IMR-90 (cell line): ENCODE measurements at regions not wholly inside any gene's neighbourhood (a gene's known extent, or its start where the extent isn't known, plus 50 kb on each side); places are given as distances from the start of the nearest gene placed in this dataset.

Source experiments
- ATAC-seq: fragments of 200-7000 bp; cut with Tn5 transposase; 2 replicates; pipeline ENCODE4 v1.9.1; 2020; ENCODE audit warnings: low read depth, mild to moderate bottlenecking, moderate library complexity
- BruUV-seq: library from RNA; stranded (reverse); fragments of 400-500 nt; replicated peaks from 2 replicates; lab custom pipeline; 2021; lab: Mats Ljungman, UMichigan
- CTCF ChIA-PET: fragments of 300-600 bp; formaldehyde crosslinking; extraction: SDS; loops from one replicate; lab custom pipeline; 2021; ENCODE audit warnings: antibody characterized with exemption; lab: Yijun Ruan, JAX
- POLR2A ChIA-PET: fragments of 300-600 bp; sonication (Branson Sonifier 250); formaldehyde crosslinking; loops from one replicate; lab custom pipeline; 2022; ENCODE audit warnings: antibody characterized with exemption; ENCODE audit not compliant: unreplicated experiment; lab: Charles Lee
- DNase-seq: peaks from one replicate; pipeline ENCODE4 v3.0.0; 2013
- H2AFZ ChIP-seq: replicated peaks from 2 replicates; pipeline ENCODE3; 2013; ENCODE audit warnings: low read length, mild to moderate bottlenecking; ENCODE audit not compliant: poor library complexity
- H2AK5ac ChIP-seq: 2 replicates; pipeline ENCODE4 v1.6.1; 2013; ENCODE audit warnings: low read depth, low read length, inconsistent platforms
- H2AK9ac ChIP-seq: replicated peaks from 2 replicates; pipeline ENCODE3; 2013; ENCODE audit warnings: mild to moderate bottlenecking, low read depth, low read length, moderate library complexity; ENCODE audit not compliant: poor library complexity
- H2BK120ac ChIP-seq: 2 replicates; pipeline ENCODE4 v1.6.1; 2013; ENCODE audit warnings: low read depth, low read length, inconsistent platforms
- H2BK15ac ChIP-seq: 3 replicates; pipeline ENCODE4 v1.6.1; 2013; ENCODE audit warnings: low read depth, low read length, inconsistent platforms
- H2BK20ac ChIP-seq: 2 replicates; pipeline ENCODE4 v1.6.1; 2013; ENCODE audit warnings: low read depth, mild to moderate bottlenecking, inconsistent platforms, low read length, moderate library complexity
- H2BK5ac ChIP-seq: 2 replicates; pipeline ENCODE4 v1.6.1; 2013; ENCODE audit warnings: mild to moderate bottlenecking, low read depth, low read length, inconsistent platforms; ENCODE audit not compliant: poor library complexity, severe bottlenecking
- H3K14ac ChIP-seq: replicated peaks from 2 replicates; pipeline ENCODE4 v1.6.1; 2013; ENCODE audit warnings: low read depth, low read length, inconsistent platforms
- H3K18ac ChIP-seq: 2 replicates; pipeline ENCODE4 v1.6.1; 2013; ENCODE audit warnings: low read depth, low read length, control low read depth
- H3K23ac ChIP-seq: 2 replicates; pipeline ENCODE4 v1.6.1; 2013; ENCODE audit warnings: low read depth, low read length, inconsistent platforms
- H3K27ac ChIP-seq: 2 replicates; pipeline ENCODE4 v1.5.1; 2013; ENCODE audit warnings: mild to moderate bottlenecking, control low read depth, low read length; ENCODE audit not compliant: insufficient read depth
- H3K27me3 ChIP-seq: 2 replicates; pipeline ENCODE4 v1.6.1; 2013; ENCODE audit warnings: low read length; ENCODE audit not compliant: control insufficient read depth, insufficient read depth
- H3K36me3 ChIP-seq: 2 replicates; pipeline ENCODE4 v1.6.1; 2013; ENCODE audit warnings: low read length, mixed read lengths; ENCODE audit not compliant: control insufficient read depth, insufficient read depth
- H3K4ac ChIP-seq: 2 replicates; pipeline ENCODE4 v1.6.1; 2013; ENCODE audit warnings: low read depth, low read length, inconsistent platforms
- H3K4me1 ChIP-seq: 2 replicates; pipeline ENCODE4 v1.6.1; 2013; ENCODE audit warnings: low read length, mixed read lengths; ENCODE audit not compliant: control insufficient read depth, insufficient read depth
- H3K4me2 ChIP-seq: 2 replicates; pipeline ENCODE4 v1.6.1; 2013; ENCODE audit warnings: low read depth, mild to moderate bottlenecking, control low read depth, low read length, moderate library complexity
- H3K4me3 ChIP-seq: 2 replicates; pipeline ENCODE4 v1.5.1; 2013; ENCODE audit warnings: low read depth, mild to moderate bottlenecking, control low read depth, low read length, moderate library complexity; ENCODE audit not compliant: insufficient read depth
- H3K56ac ChIP-seq: 2 replicates; pipeline ENCODE4 v1.6.1; 2013; ENCODE audit warnings: low read length, inconsistent platforms; ENCODE audit not compliant: insufficient read depth; ENCODE audit errors: extremely low read depth
- H3K79me1 ChIP-seq, 2 experiments: 2 replicates each; pipeline ENCODE4 v1.6.1; 2013; ENCODE audit warnings: low read length in 2 of 2, inconsistent platforms in 1 of 2, low read depth in 1 of 2
- H3K9ac ChIP-seq: 2 replicates; pipeline ENCODE4 v1.6.1; 2013; ENCODE audit warnings: low read depth, low read length, control low read depth
- H3K9me1 ChIP-seq: 2 replicates; pipeline ENCODE4 v1.6.1; 2013; ENCODE audit warnings: low read length, inconsistent platforms; ENCODE audit not compliant: insufficient read depth
- H3K9me3 ChIP-seq: 2 replicates; pipeline ENCODE4 v1.6.1; 2013; ENCODE audit warnings: low read length; ENCODE audit not compliant: control insufficient read depth, insufficient read depth
- H4K20me1 ChIP-seq: 2 replicates; pipeline ENCODE4 v1.6.1; 2013; ENCODE audit warnings: low read length, inconsistent platforms; ENCODE audit not compliant: insufficient read depth
- H4K5ac ChIP-seq: 2 replicates; pipeline ENCODE4 v1.6.1; 2013; ENCODE audit warnings: mild to moderate bottlenecking, low read depth, low read length, control low read depth
- H4K8ac ChIP-seq, 2 experiments: 2 replicates each; pipeline ENCODE4 v1.6.1; 2013; ENCODE audit warnings: low read depth in 2 of 2, low read length in 2 of 2, control low read depth in 1 of 2, inconsistent platforms in 1 of 2
- H4K91ac ChIP-seq: 2 replicates; pipeline ENCODE4 v1.6.1; 2013; ENCODE audit warnings: low read depth, low read length, inconsistent platforms; ENCODE audit not compliant: insufficient read depth
- BHLHE40 ChIP-seq: fragments of 150-350 bp; IDR thresholded peaks from 2 replicates; pipeline ENCODE4 v1.6.1; 2016; ENCODE audit warnings: mild to moderate bottlenecking, low read depth, low read length
- CEBPB ChIP-seq: IDR thresholded peaks from 2 replicates; pipeline ENCODE4 v1.6.1; 2012; ENCODE audit warnings: low read depth, low read length, improper control_type of control experiment
- CHD1 ChIP-seq: IDR thresholded peaks from 2 replicates; pipeline ENCODE4 v1.6.1; 2012; ENCODE audit warnings: low read depth, low read length, improper control_type of control experiment
- ELK1 ChIP-seq: fragments of 150-350 bp; IDR thresholded peaks from 2 replicates; pipeline ENCODE4 v1.6.1; 2016; ENCODE audit warnings: low read depth, mild to moderate bottlenecking, low read length, moderate library complexity, borderline replicate concordance
- MAZ ChIP-seq: IDR thresholded peaks from 2 replicates; pipeline ENCODE4 v1.6.1; 2012; ENCODE audit warnings: low read depth, mild to moderate bottlenecking, low read length, improper control_type of control experiment, moderate library complexity, borderline replicate concordance
- NFE2L2 ChIP-seq: fragments of 150-350 bp; IDR thresholded peaks from 2 replicates; pipeline ENCODE4 v1.6.1; 2016; ENCODE audit warnings: low read depth, mild to moderate bottlenecking, low read length
- POLR2A ChIP-seq: IDR thresholded peaks from 2 replicates; pipeline ENCODE4 v1.6.1; 2012; ENCODE audit warnings: mild to moderate bottlenecking, low read depth, low read length
- RAD21 ChIP-seq: IDR thresholded peaks from 2 replicates; pipeline ENCODE4 v1.6.1; 2012; ENCODE audit warnings: low read length, improper control_type of control experiment
- RCOR1 ChIP-seq: IDR thresholded peaks from 2 replicates; pipeline ENCODE4 v1.6.1; 2012; ENCODE audit warnings: mild to moderate bottlenecking, low read length, improper control_type of control experiment; ENCODE audit not compliant: insufficient replicate concordance
- RFX5 ChIP-seq: IDR thresholded peaks from 2 replicates; pipeline ENCODE4 v1.8.0; 2012; ENCODE audit warnings: low read depth, mild to moderate bottlenecking, low read length, moderate library complexity
- WGBS, 2 experiments: methylation state at CpG; one replicate each; pipeline versions ENCODE4 v1.1.5 to v1.1.7; 2013; ENCODE audit warnings: missing lambda C conversion rate in 2 of 2; ENCODE audit not compliant: insufficient read length in 1 of 2; ENCODE audit errors: extremely low coverage in 2 of 2; 5-methylcytosine and 5-hydroxymethylcytosine counted together
- dilution Hi-C: fragments of 300-500 bp; cut with HindIII; formaldehyde crosslinking; loops from one replicate; pipeline ENCODE4 v1.14.3; 2018; ENCODE audit warnings: low sequenced_read_pairs; ENCODE audit not compliant: unreplicated experiment
- in situ Hi-C: fragments of 300-500 bp; cut with MboI; formaldehyde crosslinking; loops from 3 replicates; pipeline ENCODE4 v1.14.3; 2019; ENCODE audit warnings: low sequenced_read_pairs, inconsistent platforms, mixed read lengths
- intact Hi-C: fragments of 100-400 bp; cut with micrococcal nuclease; formaldehyde crosslinking; loops from 2 replicates; pipeline ENCODE4 v1.10.0; 2022

DNA sequence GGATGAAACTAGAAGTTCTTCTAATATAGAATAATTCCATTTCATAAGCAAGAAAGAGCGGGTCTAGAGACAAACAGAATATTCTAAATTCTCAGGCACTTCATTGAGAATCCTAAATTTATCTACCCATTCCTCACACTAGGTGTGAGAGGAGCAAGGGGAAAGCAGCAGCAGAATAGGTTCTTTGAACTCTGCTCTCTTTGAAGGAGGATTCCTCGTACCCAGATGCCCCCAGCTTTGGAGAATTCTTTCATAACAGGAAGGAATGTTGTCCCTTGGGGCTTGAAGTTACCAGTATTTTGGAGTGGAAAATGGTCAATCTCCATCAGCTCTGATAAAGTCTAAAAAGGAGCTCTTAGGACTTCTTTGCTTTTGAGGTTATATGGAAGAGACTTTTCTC is 59.7 kb upstream of the RASGEF1B start:
- H3K4me1 ChIP-seq = no peaks in the 10 kb centered on the region
- dilution Hi-C loops = no loop called here
- H3K27ac ChIP-seq = no peak overlapping the region
- H3K9me3 ChIP-seq = no peaks in the 10 kb centered on the region
- H3K9ac ChIP-seq = no peak overlapping the region
- POLR2A ChIA-PET = no interaction called here
- H2BK5ac ChIP-seq = no peak overlapping the region
- no TSS peak for BruUV-seq
- H3K56ac ChIP-seq = no peak overlapping the region
- intact Hi-C loops = no loop called here
- in situ Hi-C loops = no loop called here
- H4K20me1 ChIP-seq = no peaks in the 10 kb centered on the region
- no peak overlapping the region for H3K4me2 ChIP-seq
- no peaks in the 10 kb centered on the region for H3K79me1 ChIP-seq
- TF ChIP-seq CEBPB (no peak), POLR2A (no peak), RFX5 (no peak), BHLHE40 (no peak), RAD21 (no peak), RCOR1 (no peak), CHD1 (no peak), MAZ (no peak), NFE2L2 (no peak), ELK1 (no peak)
- no peak overlapping the region for H3K18ac ChIP-seq
- no peak overlapping the region for H4K5ac ChIP-seq
- H3K4me3 ChIP-seq = no peak overlapping the region
- no peak overlapping the region for H2AFZ ChIP-seq
- no peaks in the 10 kb centered on the region for H3K9me1 ChIP-seq
- no peak overlapping the region for H4K91ac ChIP-seq
- no CpG with 5 or more reads among the region's 2 CpGs for WGBS, 2 experiments
- no peak overlapping the region for H2BK20ac ChIP-seq
- no peak overlapping the region for H3K4ac ChIP-seq
- no peak overlapping the region for H2BK120ac ChIP-seq
- no peak for DNase-seq
- H2AK5ac ChIP-seq = no peak overlapping the region
- no peak overlapping the region for H4K8ac ChIP-seq
- no peak overlapping the region for H3K14ac ChIP-seq
- no peak overlapping the region for H2AK9ac ChIP-seq
- H3K27me3 ChIP-seq = no peaks in the 10 kb centered on the region
- H3K36me3 ChIP-seq = no peaks in the 10 kb centered on the region
- no peak for ATAC-seq
- H3K23ac ChIP-seq = no peak overlapping the region
- no peak overlapping the region for H2BK15ac ChIP-seq
- CTCF ChIA-PET = no interaction called here
